Calu3 (cell line): ENCODE measurements at regions not wholly inside any gene's neighbourhood (a gene's known extent, or its start where the extent isn't known, plus 50 kb on each side); places are given as distances from the start of the nearest gene placed in this dataset.

Experiments
- BruUV-seq: library from RNA; stranded (reverse); fragments of 400-500 nt; replicated peaks from 2 replicates; lab custom pipeline; 2021; lab: Mats Ljungman, UMichigan
- CTCF ChIA-PET: fragments of 300-600 bp; sonication (Branson Sonifier 250); formaldehyde crosslinking; loops from one replicate; lab custom pipeline; 2022; ENCODE audit warnings: antibody characterized with exemption; lab: Charles Lee
- DNase-seq: peaks from one replicate; pipeline ENCODE4 v3.0.0; 2022
- H3K27ac Mint-ChIP-seq: one replicate; pipeline ENCODE4 v1.8.0; 2022; ENCODE audit warnings: mixed read lengths; ENCODE audit not compliant: unreplicated experiment
- H3K27me3 Mint-ChIP-seq: one replicate; pipeline ENCODE4 v1.8.0; 2022; ENCODE audit warnings: mixed read lengths; ENCODE audit not compliant: unreplicated experiment
- H3K36me3 Mint-ChIP-seq: one replicate; pipeline ENCODE4 v1.8.0; 2022; ENCODE audit warnings: mild to moderate bottlenecking, moderate library complexity, mixed read lengths; ENCODE audit not compliant: insufficient read depth, unreplicated experiment
- H3K4me1 Mint-ChIP-seq: one replicate; pipeline ENCODE4 v1.8.0; 2022; ENCODE audit warnings: mild to moderate bottlenecking, low read depth, mixed read lengths; ENCODE audit not compliant: unreplicated experiment
- H3K4me3 Mint-ChIP-seq: one replicate; pipeline ENCODE4 v1.8.0; 2022; ENCODE audit warnings: mild to moderate bottlenecking, low read depth, moderate library complexity, mixed read lengths; ENCODE audit not compliant: unreplicated experiment
- H3K9me3 Mint-ChIP-seq: one replicate; pipeline ENCODE4 v1.8.0; 2022; ENCODE audit warnings: low read depth, mixed read lengths; ENCODE audit not compliant: unreplicated experiment
- CTCF ChIP-seq: fragments of 200-600 bp; IDR thresholded peaks from one replicate; pipeline ENCODE4 v1.8.0; 2022; ENCODE audit warnings: antibody characterized with exemption; ENCODE audit not compliant: unreplicated experiment
- intact Hi-C: fragments of 100-400 bp; cut with micrococcal nuclease; formaldehyde crosslinking; loops from one replicate; pipeline ENCODE4 v1.10.0; 2022; ENCODE audit not compliant: unreplicated experiment

GRCh38 chr14:97820781-97821180 lies 1023.6 kb downstream of the VRK1 start:
- TF ChIP-seq CTCF = no peak
- no peak for DNase-seq
- CTCF ChIA-PET = no interaction called here
- no TSS peak for BruUV-seq
- Mint-ChIP-seq H3K9me3 (peaks cover 22% of the 10 kb centered on the region), H3K4me1 (no peaks in the 10 kb centered on the region), H3K4me3 (no peak overlapping the region), H3K27me3 (no peaks in the 10 kb centered on the region), H3K27ac (no peak overlapping the region), H3K36me3 (no peaks in the 10 kb centered on the region)
- intact Hi-C loops = no loop called here

DNA sequence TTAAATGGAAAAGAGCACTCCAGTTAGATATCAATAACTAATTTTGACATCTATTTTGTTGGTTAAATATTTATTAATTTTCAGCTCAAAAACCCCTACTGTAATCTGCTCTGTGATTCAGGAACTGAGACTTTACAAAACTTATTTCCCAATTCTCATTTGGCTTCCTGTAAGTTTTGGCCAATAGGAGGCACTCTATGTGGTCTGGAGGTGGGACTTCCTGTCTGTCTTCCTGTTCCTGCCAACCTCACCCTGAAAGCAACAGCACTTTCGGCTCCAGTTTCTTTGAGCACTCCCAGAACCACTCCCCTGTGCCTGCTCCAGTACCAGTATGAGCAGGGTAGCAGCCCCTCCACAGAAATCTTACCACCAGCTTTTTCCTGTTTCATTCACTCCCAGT lies 1027.0 kb downstream of the VRK1 start:
- no peak for DNase-seq
- Mint-ChIP-seq H3K36me3 (no peaks in the 10 kb centered on the region), H3K27me3 (no peaks in the 10 kb centered on the region), H3K4me3 (no peak overlapping the region), H3K4me1 (no peaks in the 10 kb centered on the region), H3K27ac (no peak overlapping the region), H3K9me3 (peaks cover 14% of the 10 kb centered on the region)
- CTCF ChIA-PET = no interaction called here
- intact Hi-C loops = no loop called here
- BruUV-seq = no TSS peak
- no peak for TF ChIP-seq CTCF

GRCh38 chr14:97827746-97828145 lies 1030.6 kb downstream of the VRK1 start:
- CTCF ChIA-PET = no interaction called here
- Mint-ChIP-seq H3K9me3 (peaks cover 12% of the 10 kb centered on the region), H3K36me3 (no peaks in the 10 kb centered on the region), H3K4me3 (no peak overlapping the region), H3K27ac (no peak overlapping the region), H3K27me3 (no peaks in the 10 kb centered on the region), H3K4me1 (no peaks in the 10 kb centered on the region)
- no TSS peak for BruUV-seq
- DNase-seq = no peak
- no peak for TF ChIP-seq CTCF
- intact Hi-C loops = no loop called here

DNA sequence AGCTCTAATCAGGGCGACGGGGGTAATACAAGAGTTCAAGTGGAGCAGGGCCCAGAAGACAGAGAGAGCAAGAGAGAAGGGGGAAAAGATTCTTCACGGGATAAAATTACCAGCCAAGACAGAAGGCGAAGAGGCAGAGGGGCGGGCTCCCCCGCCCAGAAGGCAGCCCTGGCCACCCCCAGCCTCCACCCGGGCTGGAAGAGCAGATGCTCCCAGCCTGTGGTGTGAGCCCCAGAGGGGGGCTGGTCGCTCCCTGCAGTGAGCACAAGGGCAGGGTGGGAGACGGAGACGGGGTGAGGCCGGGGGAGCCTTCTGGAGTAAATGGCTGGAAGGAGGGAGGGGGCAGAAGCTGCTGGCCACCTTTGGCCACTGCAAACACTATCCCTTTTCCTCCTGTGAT lies 1035.6 kb downstream of the VRK1 start:
- no peak overlapping the region for H3K27ac Mint-ChIP-seq
- BruUV-seq = no TSS peak
- intact Hi-C loops = no loop called here
- no peaks in the 10 kb centered on the region for H3K27me3 Mint-ChIP-seq
- H3K4me1 Mint-ChIP-seq = no peaks in the 10 kb centered on the region
- no peak for DNase-seq
- no peak overlapping the region for H3K4me3 Mint-ChIP-seq
- peaks cover 18% of the 10 kb centered on the region for H3K9me3 Mint-ChIP-seq
- no peak for TF ChIP-seq CTCF
- H3K36me3 Mint-ChIP-seq = no peaks in the 10 kb centered on the region
- CTCF ChIA-PET = no interaction called here
